ENCODE measurements at regions not wholly inside any gene's neighbourhood (a gene's known extent, or its start where the extent isn't known, plus 50 kb on each side); places are given as distances from the start of the nearest gene placed in this dataset.
A peak's percentile ranks its signal among the peaks of the same experiment; 100 is the strongest.

DNA sequence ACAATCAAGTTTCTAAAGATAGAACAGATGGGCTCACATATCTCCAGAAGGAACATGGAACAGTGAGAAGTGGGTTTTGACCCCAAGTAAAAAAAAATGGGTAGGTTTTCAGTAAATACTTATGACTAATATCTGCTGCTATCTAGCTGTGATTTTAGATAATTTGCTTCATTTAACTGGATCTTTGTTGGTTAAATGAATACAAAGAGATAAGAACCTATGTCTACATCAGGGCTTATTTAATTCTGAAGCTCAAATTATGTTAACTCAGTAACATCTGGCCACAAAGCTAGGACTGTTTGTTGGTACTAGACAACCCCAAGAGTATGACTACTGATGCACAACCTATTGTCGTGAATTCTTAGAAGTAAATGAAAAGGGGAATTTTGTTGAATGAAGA lies 144.4 kb upstream of the SESN3 start:
- no peak for DNase-seq

DNA sequence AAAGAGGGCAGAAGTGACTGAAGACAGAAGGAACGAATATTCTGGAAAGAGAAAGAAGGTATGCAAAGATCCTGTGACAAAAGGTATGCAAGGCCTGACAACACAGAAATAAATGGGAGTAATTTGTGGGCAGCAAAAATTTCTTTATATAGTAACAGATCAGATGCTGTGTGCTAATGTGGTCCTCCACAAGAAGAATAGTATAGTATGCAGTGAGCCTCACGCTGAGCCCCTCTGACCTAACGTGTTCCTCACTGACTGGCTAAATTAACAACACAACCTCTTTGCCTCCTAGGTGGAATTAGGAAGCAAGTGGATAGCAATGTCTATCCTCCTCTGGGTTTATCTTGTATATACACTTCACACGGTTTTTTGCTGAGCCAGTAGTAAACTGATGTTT lies 143.1 kb upstream of the SESN3 start:
- DNase-seq: no peak

DNA sequence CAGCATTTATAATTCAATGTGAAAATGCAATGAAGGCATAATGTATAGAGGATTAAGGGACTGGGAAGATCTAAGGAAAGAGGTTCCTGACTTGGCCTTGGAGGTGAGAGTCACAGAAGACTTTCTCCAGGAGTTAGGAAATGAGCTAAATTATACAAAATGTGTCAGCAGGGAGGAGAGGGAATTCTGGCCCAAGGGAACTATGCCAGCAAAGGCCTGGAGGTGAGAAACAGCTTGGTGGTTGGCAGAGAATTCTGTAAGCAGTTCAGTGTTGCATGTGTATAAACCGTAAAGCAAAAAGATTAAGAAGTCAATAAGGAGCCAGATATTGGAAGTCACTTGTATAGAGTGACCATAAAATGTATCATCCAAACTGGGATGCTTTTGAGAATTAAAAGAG lies 142.2 kb upstream of the SESN3 start:
- no peak for DNase-seq

DNA sequence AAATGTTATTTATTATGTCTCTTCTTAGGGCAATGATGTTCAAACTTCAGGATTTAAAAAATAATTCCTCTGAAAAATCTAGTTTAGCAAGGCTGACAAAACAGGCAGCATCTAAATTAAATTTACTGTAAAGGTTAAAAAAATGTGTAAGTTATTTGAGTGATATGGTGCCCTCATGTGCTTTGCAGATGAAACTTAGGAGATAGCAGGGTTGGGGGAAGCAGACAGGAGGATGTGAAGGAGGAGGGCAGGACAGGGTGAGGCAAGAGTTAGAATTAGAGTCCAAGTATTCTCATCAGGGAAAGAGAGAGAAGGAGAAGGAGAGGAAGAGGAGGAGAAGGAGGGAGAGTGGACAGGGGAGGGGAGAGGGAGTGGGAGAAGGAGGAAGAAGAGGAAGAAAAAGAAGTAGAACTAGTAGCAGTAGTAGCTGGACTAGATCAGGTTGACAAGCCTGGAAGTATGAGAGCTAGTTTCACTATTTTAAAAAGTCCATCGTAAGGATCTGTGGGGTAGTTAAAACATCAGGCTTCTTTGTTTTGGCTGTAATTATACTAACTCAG lies 141.2 kb upstream of the SESN3 start:
- no peak for DNase-seq

DNA sequence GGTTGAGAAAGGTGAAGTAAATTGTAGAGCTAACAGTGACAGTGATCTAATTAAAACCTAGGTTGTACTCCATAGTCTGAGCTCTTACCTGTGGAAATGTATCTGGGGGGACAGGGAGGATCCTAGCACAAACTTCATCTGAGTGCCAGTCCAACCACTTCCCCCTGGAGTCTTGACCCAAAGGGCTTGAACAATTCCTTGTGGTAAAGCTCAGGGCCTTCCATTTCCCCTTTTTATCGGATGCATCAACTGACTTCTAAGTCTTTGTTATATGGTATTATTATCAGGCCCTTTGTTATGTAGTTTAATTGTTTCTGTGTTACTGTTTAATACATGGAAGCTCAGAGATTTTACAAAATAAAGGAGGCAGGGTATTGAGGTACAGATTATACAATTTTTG lies 140.2 kb upstream of the SESN3 start:
- no peak for DNase-seq

DNA sequence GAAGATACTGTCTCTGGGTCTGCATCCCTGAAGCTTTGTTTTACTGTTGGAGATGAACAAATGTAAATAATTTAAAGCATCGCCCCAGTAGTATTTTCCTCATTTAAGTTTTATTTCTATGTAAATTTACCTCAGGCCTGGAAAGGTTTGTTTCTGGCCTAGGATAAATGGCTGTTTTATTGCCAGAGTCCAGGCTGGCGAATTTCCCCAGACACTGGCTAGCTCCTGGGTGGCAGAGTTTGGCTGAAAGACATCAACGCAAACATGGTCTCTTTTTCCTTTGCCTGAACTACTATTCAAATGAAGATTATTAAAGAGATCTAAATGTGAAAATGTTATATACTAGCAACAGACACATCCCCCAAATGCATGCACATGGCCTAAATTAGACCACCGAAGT lies 136.7 kb upstream of the SESN3 start:
- no peak for DNase-seq

DNA sequence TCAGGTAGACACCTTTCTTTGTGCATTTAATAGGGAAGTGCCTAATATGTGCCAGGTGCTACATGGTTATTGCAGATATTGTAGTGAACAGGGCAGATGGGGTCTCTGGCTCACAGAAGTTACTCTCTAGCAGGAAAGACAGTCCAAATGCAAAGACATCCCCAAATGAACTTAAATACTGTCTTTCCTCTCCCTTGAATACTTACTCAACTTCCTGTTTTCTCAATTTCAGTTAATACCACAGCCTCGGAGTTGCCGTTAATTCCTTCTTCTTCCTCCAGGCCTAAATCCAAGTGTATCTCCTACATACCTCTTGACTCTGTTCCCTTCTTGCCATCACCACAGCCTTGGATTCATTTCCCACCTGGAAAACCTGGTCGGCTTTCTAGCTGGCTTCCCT lies 134.3 kb upstream of the SESN3 start:
- DNase-seq: no peak

DNA sequence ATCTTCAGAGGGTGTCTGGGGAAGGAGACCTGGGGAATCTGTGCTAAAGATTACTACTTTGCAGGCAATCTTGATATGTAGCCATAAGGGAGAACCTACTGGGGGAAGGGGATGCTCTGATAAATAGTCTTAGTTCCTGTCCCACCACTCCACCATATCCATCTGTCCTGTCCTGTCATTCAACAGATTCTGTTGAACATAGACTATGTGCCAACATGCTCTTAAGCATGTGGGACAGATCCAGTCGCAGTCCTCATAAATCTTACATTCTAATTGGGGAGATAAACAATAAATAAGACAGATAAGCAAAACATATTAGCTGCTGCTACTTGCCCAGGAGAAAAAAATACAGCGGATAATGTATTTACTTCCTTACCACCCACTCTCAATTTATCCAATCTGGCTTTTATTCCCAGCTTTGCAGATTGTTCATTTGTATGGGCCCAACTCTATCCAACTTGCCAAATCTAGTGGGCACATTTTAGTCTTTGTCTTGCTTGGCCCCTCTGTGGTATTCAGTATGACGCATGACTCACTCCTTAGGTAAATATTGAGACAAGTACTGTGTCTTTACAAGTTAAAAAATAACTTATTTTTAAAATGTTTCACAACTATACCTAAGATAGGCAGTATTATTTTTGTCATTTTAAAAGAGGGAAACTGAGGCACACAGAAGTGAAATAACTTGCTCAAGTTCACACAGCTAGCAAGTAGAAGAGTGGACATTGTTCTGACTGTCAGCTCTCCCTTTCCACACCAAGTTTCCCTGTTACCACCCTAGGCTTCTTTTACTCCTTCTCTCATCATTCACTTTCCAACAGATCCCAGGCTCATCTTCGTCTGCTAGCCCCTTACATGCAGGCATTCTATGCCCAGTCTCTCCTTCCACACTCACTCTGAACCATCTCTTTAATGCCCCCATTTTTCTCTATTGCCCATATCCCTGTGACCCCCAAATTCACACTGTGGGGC lies 133.6 kb upstream of the SESN3 start:
- DNase-seq: peak; percentile 73

DNA sequence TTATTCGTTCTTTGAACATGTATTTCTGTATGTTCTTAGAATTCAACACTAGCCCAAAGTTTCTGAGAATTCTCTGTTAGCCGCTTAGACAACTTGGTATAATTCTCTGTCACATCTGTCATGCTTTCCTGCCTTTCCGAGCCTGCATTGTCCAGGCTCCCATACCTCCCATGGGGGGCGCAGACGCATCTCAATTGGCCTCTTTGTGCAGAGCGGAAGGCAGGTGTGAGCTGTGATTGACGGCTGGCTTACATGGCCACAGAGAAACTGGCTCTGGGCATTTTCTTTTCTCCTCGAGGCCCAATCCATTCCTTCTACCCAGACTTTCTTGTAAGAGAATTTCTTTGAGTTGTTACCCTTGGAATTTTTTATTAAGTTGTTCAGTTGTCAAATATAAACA lies 132.7 kb upstream of the SESN3 start:
- DNase-seq: no peak

DNA sequence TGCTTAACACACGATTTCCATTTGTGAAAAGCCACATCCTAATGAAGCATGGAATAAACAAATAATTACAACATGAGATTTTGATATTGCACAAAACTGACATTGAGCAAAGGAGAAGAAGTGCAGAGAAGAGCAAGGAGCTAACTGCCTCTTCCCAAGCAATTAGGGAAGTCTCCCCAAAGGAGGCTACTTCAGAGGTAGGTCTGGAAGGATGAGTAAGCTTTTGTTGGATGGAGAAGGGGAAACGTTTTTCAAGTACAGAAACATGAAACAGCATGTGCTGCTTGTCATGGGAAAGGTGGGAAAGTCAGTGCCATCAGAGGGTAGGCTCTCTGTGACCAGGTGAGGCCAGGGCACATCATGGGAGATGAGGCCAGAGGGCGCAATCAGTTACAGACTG lies 132.2 kb upstream of the SESN3 start:
- DNase-seq: no peak

DNA sequence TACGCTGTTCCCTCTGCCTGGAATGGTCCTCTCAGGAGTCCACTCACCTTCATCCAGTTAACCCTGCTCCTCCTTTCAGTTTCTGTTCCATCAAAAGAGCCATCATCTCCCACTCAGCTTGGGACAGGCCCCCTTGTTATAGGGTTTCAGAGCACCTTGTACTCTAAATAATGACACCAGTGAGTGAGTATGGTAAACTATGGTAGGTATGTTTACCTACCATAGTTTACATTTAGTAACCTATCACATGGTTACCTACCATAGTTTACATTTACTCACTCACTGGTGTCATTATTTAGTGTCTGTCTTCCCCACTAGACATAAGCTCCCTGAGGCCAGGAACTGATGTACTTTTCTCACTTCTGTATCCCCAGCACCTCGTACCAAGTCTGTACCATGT lies 130.2 kb upstream of the SESN3 start:
- no peak for DNase-seq

DNA sequence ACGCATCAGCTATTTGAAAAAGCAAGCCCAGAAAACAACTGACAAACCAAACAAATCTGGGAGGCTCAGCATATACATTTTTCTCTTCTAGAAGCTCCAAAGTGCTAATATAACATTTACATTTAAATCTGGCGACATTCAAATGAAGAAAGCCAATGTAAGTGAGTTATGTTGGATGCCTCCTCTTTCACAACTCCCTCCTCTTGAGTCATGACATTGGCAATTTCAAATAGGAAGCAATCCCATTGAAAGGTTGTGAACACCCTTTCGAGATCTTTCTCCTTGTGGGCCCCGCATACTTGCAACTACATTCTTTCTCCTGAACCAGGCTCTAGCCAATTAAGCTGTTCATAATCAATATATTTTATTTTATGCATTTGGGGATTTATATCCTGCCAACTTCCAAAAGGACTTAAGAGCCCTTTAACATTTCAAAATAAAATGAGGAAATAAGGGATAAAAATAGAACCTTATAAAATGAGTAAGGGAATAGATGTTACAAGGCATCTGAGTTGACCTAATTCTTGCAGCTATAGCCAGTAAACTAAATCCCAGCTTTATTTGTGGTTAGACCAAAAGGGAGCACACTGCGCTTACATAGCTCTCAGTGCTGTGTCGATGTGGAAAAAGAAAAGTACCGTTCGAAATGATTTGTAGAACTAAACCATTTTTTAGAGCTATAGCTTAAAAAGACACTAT lies 129.5 kb upstream of the SESN3 start:
- no peak for DNase-seq

DNA sequence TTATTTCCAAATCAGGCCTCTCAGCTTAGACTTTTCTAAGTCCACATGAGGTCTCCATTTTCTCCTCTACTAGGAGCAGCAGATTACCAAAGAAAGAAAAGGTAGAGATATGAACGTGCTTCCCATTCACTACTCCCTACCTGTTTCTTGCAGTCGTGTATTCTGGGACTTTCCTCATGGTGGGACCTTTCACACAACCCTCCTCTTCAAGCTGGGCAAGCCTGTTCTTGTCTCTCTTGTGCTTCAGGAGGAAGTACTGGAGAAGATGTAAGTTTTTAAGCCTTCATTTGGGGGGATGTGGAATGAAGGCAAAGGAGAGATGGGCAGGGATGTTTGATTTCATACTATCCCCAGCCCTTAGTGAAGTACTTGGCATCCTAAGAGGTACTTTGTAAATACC lies 128.8 kb upstream of the SESN3 start:
- DNase-seq: no peak

DNA sequence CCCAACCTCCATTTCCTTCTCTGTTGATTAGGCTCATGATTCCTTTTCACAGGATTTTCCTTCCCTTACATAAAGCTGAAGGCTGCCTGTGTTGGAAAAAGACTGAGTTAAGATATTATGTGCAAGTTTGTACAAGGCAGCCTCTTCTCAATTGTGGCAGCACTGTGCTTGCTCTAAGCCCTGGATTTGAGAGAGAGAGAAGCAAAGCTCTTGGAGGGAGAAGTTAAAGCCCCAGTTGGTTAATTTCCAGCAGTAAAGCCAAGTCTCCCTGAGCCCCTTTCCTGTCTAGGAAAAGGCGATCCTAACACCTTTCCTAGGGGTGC lies 128.3 kb upstream of the SESN3 start:
- no peak for DNase-seq

DNA sequence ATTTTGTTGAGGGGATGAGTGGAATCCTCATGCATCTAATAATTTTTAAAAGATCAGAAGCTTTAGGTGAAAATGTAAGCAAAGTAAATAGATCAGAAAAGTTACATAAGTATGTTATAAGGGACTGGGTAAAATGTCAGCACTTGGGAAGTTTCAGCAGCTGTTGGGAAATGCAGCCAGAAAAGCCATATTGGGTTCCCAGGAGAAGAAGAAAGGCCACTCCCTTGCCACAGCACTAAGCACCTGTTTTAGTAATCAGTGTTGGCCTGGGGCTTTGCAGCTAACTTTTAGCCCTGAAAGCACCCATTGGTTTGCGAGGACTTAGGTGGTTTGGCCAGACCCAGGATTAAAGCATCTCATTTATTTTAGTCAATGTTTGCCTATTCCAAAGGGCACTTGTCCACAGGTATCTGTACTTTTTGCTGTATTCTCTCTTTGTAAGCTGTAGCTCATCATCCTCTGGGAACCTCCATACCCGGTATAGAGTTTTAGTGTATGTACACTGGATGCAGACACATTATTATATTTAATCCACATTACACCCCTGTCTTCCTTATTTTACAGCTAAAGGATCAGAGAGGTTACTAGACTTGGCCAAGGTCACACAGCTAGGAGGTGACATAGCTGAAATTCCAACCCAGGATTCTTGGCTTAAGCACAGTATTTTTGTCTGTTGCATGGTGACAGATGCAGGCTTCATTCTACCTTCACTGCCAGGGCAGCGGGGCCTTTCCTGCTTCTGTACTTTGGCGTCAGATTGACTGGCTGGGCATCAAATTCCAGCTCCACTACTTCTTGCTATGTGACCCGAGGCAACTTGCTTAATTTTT lies 127.7 kb upstream of the SESN3 start:
- DNase-seq: no peak

DNA sequence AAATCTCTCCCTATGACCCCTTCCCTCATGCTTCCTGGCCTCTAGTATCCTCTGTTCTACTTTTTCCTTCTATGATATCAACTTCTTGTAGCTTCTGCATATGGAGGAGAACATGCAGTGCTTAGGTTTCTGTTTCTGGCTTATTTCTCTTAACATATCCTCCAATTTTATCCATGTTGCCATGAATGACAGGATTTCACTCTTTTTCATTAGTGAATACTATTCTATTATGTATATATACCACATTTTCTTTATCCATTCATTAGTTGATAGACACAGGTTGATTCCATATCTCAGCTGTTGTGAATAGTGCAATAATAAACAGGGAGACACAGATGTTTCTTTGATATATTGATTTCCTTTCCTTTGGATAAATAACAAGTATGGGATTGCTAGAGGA lies 123.3 kb upstream of the SESN3 start:
- DNase-seq: no peak

DNA sequence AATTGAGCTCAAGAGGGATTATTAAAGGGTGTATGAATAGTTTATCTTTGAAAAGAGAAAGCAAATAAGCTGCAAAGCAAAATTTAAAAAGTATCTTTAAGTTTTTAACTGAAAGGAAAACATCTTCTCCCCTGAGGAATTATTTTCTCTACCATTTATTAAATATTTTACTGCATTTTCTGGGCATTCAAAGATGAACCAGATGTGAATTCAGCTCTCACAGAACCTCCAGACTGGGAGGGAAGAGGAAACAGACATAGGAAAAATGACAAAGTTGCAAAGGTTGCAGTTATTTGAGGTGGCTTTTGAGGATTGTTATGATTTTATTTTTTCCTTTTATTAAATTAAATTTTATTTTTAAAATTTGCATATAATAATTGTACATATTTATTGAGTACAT lies 122.7 kb upstream of the SESN3 start:
- DNase-seq: no peak

DNA sequence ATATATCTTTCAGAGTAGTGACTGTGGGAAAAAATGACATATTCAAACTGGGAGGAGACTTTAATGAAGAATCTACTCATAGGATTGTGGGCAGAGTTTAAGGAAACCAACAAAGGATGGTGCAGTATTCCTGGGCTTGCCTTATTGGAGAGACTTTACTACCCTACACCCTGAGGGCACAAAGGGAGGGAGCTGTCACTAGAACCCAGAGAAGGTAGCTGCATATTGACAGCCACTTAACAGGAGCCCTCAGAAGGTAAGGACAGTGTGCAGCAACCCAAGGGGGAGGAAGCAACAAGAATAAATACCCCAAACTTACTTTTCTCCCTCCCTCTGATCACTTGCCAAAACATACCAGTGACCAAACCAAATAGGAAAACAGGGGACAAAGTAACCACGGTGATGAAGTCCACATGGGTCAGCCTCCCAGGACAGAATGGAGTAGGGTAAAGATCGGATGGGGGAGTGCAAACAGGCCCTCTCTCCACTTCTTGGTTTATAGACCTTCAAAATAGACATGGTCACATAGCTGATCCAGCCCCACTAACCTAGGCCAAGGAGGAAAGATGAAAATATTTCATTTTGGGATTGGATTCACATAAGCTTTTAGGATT lies 121.8 kb upstream of the SESN3 start:
- DNase-seq: no peak

DNA sequence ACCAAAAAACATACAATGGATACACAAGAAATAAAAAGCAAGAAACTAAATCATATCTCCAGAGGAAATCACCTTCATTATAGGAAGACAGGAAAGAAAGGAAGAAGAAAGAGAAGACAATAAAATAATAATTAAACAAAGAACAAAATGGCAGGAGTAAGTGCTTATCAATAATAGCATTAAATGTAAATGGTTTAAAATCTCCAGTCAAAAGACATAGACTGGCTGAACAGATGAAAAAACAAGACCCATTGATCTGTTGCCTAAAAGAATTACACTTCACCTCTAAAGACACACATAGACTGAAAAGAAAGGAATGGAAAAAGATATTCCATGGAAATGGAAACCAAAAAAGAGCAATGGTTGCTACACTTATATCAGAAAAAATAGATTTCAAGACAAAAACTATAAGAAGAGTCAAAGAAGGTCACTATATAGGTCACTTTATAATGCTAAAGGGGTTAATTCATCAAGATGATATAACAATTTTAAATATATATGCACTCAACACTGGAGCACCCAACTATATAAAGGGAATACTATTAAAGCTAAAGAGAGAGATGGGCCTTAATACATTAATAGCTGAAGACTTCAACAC lies 118.4 kb upstream of the SESN3 start:
- DNase-seq: no peak

DNA sequence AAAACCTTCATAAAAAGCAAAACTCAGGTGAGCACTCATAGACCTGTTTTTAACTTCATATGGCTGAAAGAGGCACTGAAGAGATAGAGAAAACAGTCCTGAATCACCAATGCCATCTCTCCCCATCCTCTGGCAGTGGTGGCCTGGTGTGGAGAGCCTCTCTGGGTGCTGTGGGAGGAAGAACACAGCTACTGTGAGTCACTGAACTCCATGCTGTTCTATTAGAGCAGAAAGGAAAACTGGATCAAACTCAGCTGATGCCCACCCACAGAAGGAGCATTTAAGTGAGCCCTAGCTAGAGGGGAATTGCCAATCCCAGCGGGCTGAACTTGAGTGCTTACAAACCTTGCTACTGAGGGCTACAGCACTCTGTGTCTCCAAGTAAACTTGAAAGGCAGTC lies 115.3 kb upstream of the SESN3 start:
- no peak for DNase-seq

DNA sequence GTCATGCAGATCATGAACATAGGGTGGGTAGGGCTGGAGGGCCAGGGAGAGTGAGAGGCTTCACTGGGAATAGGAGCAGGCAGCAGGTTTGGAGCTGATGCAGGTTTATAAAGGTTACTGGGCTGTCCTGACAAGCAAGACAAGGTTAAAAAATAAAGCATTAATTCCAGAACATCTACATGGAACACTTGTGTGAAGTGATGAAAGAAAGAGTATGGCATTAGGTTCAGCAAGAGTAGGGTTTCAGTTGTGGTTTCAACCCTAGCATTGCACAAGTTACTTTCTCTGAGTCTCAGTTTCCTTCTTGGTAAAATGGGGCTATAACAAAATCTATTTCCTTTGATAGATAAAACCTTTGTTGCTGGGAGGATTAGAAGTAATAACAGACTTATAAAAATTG lies 114.6 kb upstream of the SESN3 start:
- DNase-seq: no peak

DNA sequence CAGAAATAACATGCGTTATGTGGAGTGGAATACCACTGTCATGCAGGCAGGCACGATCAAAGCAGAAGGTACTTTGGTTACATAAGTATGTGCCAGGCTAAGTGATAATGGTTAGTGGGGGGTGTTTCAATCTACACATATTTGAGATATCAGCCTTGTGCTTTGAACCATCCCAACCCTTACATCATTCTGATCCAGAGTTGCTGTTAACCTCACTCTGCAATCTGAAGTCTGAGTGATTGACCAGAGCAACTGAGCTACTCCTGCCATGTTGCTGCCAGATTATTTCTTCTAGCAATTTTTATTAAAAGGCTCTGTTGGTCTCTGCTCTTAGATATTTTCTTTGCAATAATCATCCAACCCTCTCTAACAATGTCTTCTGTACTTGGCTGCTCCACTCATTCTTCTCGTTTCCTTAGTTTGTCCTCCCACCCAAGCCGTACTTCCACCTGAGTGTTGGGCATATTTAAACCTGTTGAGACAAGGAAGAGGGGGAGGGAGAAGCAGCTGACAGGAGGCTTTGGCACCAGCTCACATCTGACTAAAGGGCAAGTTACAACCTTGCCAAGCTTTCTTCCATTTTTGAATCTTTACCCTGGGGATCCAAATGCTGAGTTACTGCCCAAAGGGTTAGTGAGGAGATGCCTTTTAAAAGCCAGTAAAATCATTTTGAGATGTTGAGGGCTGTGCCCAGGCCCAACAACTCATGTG lies 114.1 kb upstream of the SESN3 start:
- no peak for DNase-seq

All from kidney glomerular epithelial cell (primary cell).